T-helper 2 cell (primary cell): ENCODE measurements at regions not wholly inside any gene's neighbourhood (a gene's known extent, or its start where the extent isn't known, plus 50 kb on each side); places are given as distances from the start of the nearest gene placed in this dataset.

Source experiments
- DNase-seq, 5 experiments: peaks; one replicate each; pipeline versions ENCODE4 v3.0.0 to v3.0.0-alpha.2; 2012 to 2022

GRCh38 chr18:73724958-73725357 lies 422.7 kb downstream of the FBXO15 start:
- no peak for DNase-seq

DNA sequence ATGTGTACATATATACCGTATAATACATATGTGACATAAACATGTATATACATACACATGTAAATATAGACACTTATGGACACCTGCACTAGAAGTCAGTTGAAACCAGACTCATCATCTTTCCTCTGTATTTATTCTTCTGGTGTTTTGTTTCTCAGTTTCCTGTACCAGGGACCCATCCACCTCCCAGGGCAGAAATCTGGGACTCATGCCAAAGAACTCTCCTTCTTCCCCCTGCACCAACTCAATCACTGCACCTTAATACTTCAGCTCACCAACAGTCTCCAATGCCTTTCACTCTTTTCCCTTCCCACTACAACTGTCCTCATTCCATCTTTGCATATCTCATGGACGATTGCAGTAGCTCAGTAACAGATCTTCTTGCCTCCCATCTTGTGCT lies 428.0 kb downstream of the FBXO15 start:
- DNase-seq = no peak

- DNase-seq = no peak
Observed at GRCh38 chr18:73717570-73717969, 430.1 kb downstream of the FBXO15 start.

DNA sequence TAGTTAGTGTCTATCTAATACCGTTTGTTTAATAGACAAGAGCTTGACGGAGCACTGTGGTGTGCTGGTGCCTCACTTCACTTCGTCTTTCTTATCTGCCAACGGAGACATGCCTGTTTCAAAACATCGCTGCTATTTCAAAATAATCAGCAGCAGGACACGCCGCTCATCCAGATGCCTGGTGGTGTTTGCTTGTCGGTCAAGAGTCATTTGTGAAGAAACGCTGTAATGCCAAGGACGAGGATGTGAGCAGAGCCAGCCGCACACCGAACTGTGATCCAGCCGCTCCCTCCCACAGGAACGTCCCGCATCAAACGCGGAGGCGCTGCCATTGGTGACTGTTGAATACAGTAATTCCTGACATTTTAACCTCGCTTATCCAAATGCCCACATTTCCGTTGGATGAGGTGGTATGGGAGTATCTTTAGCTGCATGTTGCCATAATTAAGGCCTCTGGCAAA lies 432.4 kb downstream of the FBXO15 start:
- no peak for DNase-seq

GRCh38 chr18:73714466-73714865 lies 433.2 kb downstream of the FBXO15 start:
- DNase-seq = no peak

DNA sequence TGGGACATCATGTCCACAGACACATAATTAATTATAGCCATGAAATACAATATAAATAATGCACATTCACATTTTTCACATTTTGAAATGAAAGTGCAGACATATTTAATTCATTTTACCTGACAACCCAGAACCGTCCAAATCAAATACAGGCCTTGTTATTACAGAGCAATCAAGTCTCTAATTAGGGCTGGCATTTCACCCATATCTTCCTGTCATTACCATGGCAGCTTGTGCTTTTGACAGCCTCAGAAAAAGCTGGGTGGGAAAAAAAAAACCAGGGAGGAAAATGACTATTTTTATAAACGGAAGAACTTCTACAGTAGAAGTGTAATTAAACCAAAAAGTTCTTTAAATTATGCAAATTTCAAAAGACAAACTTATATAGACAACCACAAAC lies 436.4 kb downstream of the FBXO15 start:
- DNase-seq = no peak

DNA sequence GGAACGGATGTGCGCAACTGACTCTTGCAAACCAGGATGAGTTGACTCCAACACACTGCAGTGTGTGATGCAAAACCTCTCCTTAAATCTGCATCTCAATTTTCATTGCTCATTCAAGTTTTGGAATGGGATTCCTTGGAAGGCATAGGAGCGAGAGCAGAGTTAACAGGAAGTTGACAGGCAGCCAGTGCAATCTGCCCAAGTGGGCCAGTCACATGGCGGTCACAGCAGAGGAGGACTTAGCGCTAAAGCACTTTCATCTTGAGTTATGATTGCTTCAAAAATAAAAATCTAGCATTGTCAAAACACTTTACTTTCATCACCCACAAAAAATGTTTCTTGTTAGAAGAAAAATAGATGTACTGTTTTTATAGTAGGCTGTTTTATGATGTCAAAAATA lies 439.0 kb downstream of the FBXO15 start:
- DNase-seq = no peak

DNA sequence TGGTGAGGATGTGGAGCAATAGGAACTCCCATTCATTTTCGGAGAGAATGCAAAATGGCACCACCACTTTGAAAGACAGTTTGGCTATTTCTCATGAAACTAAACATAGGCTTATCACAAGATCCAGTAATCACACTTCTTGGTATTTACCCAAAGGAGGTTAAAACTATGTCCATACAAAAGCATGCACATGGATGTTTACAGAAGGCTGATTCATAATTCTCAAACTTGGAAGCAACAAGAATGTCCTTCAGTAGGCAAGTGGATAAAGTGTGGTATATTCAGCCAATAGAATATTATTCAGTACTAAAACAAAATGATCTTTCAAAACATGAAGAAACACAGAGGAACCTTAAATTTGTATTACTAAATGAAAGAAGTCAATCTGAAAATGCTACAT lies 440.6 kb downstream of the FBXO15 start:
- DNase-seq = no peak

DNA sequence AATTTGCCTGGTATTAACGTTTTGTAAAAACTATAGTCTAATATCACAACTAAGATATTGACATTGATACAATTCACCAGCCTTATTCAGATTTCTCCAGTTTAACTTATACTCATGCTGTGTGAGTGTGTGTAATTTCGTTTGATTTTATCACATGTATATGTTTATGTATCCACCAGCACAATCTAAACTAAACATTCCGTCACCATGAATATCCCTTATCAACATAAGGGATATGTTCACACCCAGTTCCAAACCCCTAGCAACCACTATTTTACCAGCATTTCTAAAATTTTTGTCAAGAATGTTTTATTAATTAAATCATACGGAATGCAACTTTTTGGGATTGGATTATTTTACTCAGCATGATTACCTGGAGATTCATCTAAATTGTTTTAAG lies 450.3 kb downstream of the FBXO15 start:
- DNase-seq = no peak

GRCh38 chr18:73696698-73697097 lies 450.9 kb downstream of the FBXO15 start:
- no peak for DNase-seq

DNA sequence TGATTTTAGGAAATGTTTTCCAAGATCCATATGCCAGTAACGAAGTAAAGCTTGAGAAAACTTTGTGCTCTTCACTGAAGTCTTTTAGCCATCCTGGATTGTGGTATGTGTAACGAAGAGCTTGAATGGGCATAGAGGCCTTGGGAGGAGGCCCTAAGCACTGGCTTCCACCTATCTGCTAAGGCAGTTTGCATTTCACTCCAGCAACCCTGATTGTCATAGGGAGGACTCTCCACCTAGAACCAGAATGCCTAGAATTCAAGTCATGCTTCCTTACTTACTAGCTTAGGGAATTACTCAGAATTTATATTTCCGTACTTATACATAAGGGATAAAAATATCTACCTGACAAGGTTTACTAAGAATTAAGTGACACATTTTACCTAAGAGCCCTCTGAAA lies 451.5 kb downstream of the FBXO15 start:
- no peak for DNase-seq

DNA sequence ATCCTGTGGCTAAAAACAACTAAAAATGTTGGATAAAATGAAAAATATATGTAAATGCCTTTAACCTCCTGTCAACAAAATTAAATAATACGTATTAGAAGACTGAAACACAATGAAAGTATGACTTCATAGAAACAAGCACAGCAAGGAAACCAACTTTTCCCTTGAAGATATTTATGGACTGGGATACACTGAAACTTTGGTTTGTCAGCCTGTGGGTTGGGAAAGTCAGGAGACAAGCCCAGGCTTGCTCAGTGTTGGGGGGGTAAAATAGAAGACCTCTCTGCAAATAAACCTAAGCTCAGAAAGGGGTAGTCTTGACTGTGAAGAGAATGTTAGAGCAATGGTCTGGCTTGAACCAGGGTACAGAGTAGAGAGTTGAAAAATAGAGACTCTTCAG lies 454.5 kb downstream of the FBXO15 start:
- DNase-seq = no peak

GRCh38 chr18:73691624-73692023 lies 456.0 kb downstream of the FBXO15 start:
- DNase-seq = no peak

DNA sequence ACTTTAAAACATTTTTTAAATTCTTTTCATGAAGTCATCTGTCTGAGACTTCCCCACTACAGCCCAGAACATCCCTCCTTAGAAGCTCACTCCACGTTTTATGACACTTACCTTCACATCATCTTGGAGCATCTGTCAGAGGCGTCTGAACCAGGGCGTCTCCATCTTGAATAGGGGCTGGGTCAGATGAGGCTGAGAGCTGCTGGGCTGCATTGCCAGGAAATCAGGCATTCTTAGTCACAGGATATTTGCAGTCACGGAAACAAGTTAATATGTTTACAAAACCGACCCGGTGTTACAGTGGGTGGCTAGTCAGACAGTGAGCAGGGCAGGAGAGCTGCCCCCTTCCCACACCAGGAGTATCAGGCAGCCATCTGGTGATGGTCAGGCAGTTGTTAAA lies 456.5 kb downstream of the FBXO15 start:
- DNase-seq = no peak

DNA sequence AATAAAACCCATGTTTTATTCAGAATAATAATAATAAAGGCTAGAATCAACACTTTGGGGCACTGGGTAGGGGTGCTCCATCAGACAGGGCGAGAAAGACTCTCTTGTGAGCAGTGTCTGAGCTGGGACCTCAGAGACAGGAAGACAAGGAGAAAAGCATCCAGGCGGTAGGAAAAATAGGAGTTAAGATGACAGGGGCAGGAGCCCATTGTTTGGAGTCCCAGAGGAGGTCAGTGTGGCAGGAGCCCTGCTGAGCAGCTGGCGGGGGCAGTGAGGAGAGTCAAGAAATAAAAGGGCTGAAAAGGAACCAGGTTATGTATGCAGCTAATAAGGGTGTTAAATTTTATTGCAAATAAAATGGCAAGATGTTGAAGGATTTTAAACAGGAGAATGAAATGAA lies 457.4 kb downstream of the FBXO15 start:
- DNase-seq = no peak

GRCh38 chr18:73688851-73689711 lies 458.6 kb downstream of the FBXO15 start:
- no peak for DNase-seq

DNA sequence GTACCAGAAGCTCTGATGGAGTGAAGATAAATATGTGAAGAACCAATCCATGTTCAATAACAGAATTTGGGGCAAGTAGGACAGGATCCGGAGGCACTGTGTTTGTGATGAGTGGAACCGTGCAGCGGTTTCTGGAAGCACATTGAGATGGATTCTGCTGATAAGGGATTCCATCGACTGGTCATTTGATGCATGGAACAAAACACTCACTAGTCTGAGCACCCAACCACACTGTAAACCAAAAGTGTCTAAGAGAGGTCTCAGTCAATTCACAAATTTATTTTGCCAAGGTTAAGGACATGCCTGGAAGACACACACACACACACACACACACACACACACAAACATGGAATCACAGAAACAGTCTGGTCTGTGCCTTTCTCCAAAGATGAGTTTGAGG lies 459.5 kb downstream of the FBXO15 start:
- DNase-seq = no peak

GRCh38 chr18:73684647-73685046 lies 463.0 kb downstream of the FBXO15 start:
- DNase-seq = no peak

DNA sequence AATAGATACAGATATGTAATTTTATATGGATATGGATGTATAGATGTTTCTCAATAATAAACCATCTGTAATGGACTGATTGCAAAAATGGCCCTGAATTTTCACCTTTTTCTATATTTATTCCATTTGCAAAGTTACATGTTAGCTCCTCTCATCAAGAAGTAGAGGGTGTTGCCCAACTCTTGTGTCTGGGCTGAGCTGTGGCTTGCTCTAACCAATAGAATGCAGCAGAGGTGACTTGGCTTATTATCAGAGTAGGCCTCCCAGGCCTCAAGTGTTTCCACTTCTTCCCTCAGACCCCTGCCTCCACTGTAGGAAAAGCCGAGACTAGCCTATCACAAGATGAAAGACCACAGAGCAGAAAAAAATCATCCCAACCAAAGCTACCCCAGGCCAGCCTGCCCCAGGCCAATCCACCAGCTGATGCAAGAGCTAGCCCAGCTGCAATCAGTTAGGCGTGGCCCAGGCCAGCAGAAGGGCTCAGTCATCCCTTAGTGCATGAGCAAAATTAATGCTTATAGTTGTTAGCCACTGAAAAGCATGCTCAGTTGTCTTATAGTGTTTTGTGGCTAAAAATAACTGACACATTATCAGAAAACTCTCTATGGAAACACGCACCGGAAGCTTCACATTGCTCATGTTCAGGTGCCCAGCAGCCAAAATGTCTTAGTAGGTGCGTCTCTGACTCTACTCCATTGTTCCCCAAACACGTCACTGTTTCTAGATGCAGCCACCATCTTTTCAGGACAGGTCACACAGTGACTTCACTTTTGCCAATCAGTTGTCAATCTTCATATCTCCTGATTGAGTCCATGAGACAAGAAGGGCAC lies 464.0 kb downstream of the FBXO15 start:
- DNase-seq = no peak

- no peak for DNase-seq
Observed at GRCh38 chr18:73681912-73682311, 465.7 kb downstream of the FBXO15 start.

DNA sequence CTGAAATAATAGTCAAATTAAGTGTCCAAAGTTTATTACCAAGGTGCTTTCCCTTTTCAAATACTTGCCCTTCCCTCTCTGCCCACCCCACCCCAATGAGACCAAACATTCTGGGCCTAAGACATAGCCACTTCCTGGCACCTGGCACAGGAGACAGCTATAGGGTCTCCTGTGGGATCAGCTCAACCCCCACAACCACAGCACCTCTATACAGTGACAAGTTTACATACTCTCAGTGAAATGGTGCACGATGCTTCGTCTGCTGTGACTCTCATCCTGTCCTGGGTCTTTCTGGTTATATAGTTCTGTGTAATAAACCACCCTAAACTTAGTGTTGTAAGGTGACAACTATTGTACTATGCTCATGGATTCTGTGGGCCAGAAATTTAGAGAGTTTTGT lies 466.2 kb downstream of the FBXO15 start:
- DNase-seq = no peak

DNA sequence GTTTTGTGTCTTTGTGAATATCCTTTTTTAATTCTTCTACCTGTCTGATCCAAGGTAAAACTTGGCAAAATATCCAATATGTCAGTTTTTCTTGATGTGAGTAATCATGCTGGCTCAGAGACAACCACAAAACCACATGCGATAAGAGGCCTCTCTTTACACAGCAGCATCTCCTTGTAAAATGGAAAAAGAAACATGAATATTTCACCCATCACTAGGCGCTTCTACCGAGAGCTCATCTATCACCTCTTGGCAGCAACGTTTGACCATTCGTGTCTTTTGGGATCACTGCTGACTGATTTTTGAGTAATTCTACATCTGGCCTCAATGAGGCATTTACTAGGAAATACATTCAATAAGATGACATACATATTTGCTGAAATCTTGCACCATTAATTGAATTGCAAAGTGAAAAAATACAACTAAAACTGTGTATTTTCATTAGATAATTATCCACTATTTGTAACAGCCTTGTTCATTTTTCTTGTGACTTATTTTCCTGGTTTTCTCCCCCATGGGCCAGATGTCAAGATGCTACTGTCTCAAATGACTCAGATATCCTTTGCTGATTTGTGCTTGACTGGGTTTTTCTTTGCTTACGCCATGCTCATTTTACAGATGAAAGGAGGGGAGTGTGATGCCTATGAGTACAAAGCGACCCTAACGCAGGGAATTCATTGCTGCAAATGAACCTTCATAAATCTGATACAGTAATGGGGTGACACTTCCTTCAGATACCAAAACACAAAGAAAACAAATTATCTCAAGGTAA lies 467.5 kb downstream of the FBXO15 start:
- peak in 1 of 5 experiments; percentile 45 for DNase-seq

- DNase-seq = no peak
Observed at GRCh38 chr18:73677450-73677849, 470.2 kb downstream of the FBXO15 start.
